HL-60 (cell line): ENCODE measurements at regions not wholly inside any gene's neighbourhood (a gene's known extent, or its start where the extent isn't known, plus 50 kb on each side); places are given as distances from the start of the nearest gene placed in this dataset.

Source experiments
- DNase-seq, 2 experiments: peaks; one replicate each; pipeline ENCODE4 v3.0.0-alpha.2; 2010 to 2020; ENCODE audit warnings: low read depth in 1 of 2, low spot score in 1 of 2
- H3K27ac ChIP-seq: fragments of 250-450 bp; sonication (Bioruptor Pico); replicated peaks from 2 replicates; pipeline ENCODE4 v1.5.1; 2020; ENCODE audit warnings: mild to moderate bottlenecking, moderate library complexity
- H3K27me3 ChIP-seq: fragments of 250-450 bp; sonication (Bioruptor Pico); 2 replicates; pipeline ENCODE4 v1.5.1; 2021; ENCODE audit warnings: mild to moderate bottlenecking, moderate library complexity; ENCODE audit not compliant: insufficient read depth, poor library complexity, severe bottlenecking
- H3K4me3 ChIP-seq: replicated peaks from 2 replicates; pipeline ENCODE4 v1.5.1; 2011; ENCODE audit warnings: mild to moderate bottlenecking, control low read depth, low read length; ENCODE audit not compliant: insufficient read depth
- CTCF ChIP-seq: IDR thresholded peaks from one replicate; pipeline ENCODE4 v1.5.1; 2011; ENCODE audit warnings: low read length, control low read depth, inconsistent platforms; ENCODE audit not compliant: insufficient read depth
- GABPA ChIP-seq: IDR thresholded peaks from 2 replicates; pipeline ENCODE4 v1.6.1; 2012; ENCODE audit warnings: low read depth
- POLR2AphosphoS5 ChIP-seq: IDR thresholded peaks from 2 replicates; pipeline ENCODE4 v1.6.1; 2012; ENCODE audit warnings: low read depth
- REST ChIP-seq: IDR thresholded peaks from 2 replicates; pipeline ENCODE4 v1.6.1; 2012; ENCODE audit warnings: low read depth; ENCODE audit not compliant: insufficient replicate concordance
- SPI1 ChIP-seq: IDR thresholded peaks from 2 replicates; pipeline ENCODE4 v1.6.1; 2012; ENCODE audit warnings: low read depth, mild to moderate bottlenecking, borderline replicate concordance

DNA sequence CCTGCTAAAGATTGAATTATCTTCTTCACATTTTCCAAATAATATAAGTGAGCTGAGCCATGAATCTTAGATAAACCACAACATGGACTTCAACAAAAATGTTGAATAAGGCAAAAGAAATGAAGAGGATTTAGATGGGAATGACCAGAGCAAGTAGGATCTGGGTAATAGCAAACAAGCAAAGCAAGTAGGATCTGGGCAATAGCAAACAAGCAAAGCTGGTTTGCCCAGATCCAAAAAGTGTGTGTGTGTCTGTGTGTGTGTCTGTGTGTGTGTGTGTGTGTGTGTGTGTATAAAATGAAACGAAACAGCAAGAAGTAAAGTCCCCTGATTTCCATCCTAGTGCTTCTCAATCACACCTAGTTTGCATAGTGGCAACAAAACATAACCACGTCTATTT lies 549.1 kb downstream of the RERGL start:
- Histone ChIP-seq H3K27me3 (no peaks in the 10 kb centered on the region), H3K27ac (no peak overlapping the region), H3K4me3 (no peak overlapping the region)
- TF ChIP-seq POLR2AphosphoS5, result no peak
- TF ChIP-seq GABPA, result no peak
- no peak for TF ChIP-seq SPI1
- TF ChIP-seq CTCF, result no peak
- no peak for TF ChIP-seq REST
- DNase-seq, result no peak

DNA sequence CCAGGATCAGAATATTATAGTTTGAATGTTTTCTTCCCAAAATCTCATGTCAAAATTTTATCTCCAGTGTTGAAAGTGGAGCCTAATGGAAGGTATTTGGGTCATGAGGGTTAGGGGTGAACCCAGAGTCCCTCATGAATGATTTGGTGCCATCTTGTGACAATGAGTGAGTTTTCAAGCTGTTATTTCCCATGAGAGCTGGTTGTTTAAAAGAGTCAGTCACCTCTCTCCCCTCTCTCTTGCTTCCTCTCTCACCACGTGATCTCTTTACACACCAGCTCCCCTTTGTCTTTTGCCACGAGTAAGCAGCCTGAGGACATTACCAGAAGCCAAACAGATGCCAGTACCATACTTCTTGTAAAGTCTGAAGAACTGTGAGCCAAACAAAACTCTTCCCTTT lies 561.6 kb downstream of the RERGL start:
- no peak for DNase-seq
- no peak overlapping the region for H3K4me3 ChIP-seq
- TF ChIP-seq SPI1 (no peak), REST (no peak), CTCF (no peak), POLR2AphosphoS5 (no peak), GABPA (no peak)
- no peaks in the 10 kb centered on the region for H3K27me3 ChIP-seq
- H3K27ac ChIP-seq, result no peak overlapping the region

- H3K4me3 ChIP-seq, result no peak overlapping the region
- TF ChIP-seq POLR2AphosphoS5 (no peak), REST (no peak), CTCF (no peak), SPI1 (no peak), GABPA (no peak)
- no peak overlapping the region for H3K27ac ChIP-seq
- no peaks in the 10 kb centered on the region for H3K27me3 ChIP-seq
- no peak for DNase-seq
Observed at GRCh38 chr12:17527021-17527420, 563.0 kb downstream of the RERGL start.
